Activated B cell treated with CpG ODN at 0.5 μM for 24 hours (primary cell): ENCODE measurements at regions not wholly inside any gene's neighbourhood (a gene's known extent, or its start where the extent isn't known, plus 50 kb on each side); places are given as distances from the start of the nearest gene placed in this dataset.

Experiments used
- ATAC-seq: fragments of 200-7000 bp; cut with Tn5 transposase; one replicate; pipeline ENCODE4 v1.10.0; 2021; ENCODE audit warnings: low read depth, mild to moderate bottlenecking, moderate library complexity
- CTCF ChIA-PET: fragments of 350-600 bp; sonication (Branson Sonifier 250); formaldehyde crosslinking; loops from one replicate; lab custom pipeline; 2021; ENCODE audit warnings: antibody characterized with exemption; lab: Charles Lee
- POLR2A ChIA-PET: fragments of 350-600 bp; sonication (Branson Sonifier 250); formaldehyde crosslinking; loops from one replicate; lab custom pipeline; 2021; ENCODE audit warnings: antibody characterized with exemption; lab: Charles Lee
- DNase-seq: peaks from one replicate; pipeline ENCODE4 v3.0.0; 2022
- H3K27ac Mint-ChIP-seq: one replicate; pipeline ENCODE4 v1.8.0; 2020; ENCODE audit warnings: mixed read lengths
- H3K27me3 Mint-ChIP-seq: one replicate; pipeline ENCODE4 v1.8.0; 2021; ENCODE audit warnings: mixed read lengths
- H3K36me3 Mint-ChIP-seq: one replicate; pipeline ENCODE4 v1.8.0; 2021; ENCODE audit warnings: low read depth, mixed read lengths
- H3K4me1 Mint-ChIP-seq: one replicate; pipeline ENCODE4 v1.8.0; 2021; ENCODE audit warnings: mixed read lengths
- H3K4me3 Mint-ChIP-seq: one replicate; pipeline ENCODE4 v1.8.0; 2020; ENCODE audit warnings: mild to moderate bottlenecking, mixed read lengths
- H3K9me3 Mint-ChIP-seq: one replicate; pipeline ENCODE4 v1.8.0; 2020; ENCODE audit warnings: mixed read lengths
- CTCF ChIP-seq: fragments of 200-600 bp; IDR thresholded peaks from one replicate; pipeline ENCODE4 v1.8.0; 2022; ENCODE audit warnings: antibody characterized with exemption, mild to moderate bottlenecking
- intact Hi-C: fragments of 100-400 bp; cut with micrococcal nuclease; formaldehyde crosslinking; loops from one replicate; pipeline ENCODE4 v1.15.1; 2024

- Mint-ChIP-seq H3K9me3 (no peaks in the 10 kb centered on the region), H3K4me3 (no peak overlapping the region), H3K4me1 (no peaks in the 10 kb centered on the region), H3K27ac (no peak overlapping the region), H3K36me3 (no peaks in the 10 kb centered on the region), H3K27me3 (peaks cover 4% of the 10 kb centered on the region)
- ChIA-PET POLR2A (no interaction called here), CTCF (no interaction called here)
- no peak for TF ChIP-seq CTCF
- DNase-seq (no peak), ATAC-seq (no peak)
- intact Hi-C loops: no loop called here
Measured at GRCh38 chr6:137689377-137689776, 177.7 kb upstream of the TNFAIP3 start.

DNA sequence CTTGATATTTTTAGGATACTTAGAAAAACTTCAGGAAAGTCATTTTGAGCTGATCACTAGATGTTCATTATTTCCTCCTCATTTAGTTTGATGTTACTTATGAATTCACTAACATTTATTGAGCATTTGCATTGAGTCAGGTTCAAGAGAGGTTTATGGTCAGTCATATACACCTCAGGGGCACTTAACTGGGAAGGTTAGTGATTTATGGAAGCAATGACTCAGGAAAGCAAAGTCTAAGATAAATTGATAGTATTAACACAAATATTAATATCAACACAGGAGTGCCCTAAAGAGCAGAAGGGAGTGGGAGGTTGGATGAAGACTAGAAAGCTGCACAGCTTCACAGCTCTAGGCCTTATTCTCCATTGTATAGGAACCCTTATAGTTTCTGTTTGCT is 177.0 kb upstream of the TNFAIP3 start:
- H3K27me3 Mint-ChIP-seq: peaks cover 4% of the 10 kb centered on the region
- DNase-seq (no peak), ATAC-seq (no peak)
- ChIA-PET POLR2A (no interaction called here), CTCF (no interaction called here)
- TF ChIP-seq CTCF: no peak
- H3K36me3 Mint-ChIP-seq: no peaks in the 10 kb centered on the region
- intact Hi-C loops: no loop called here
- H3K4me3 Mint-ChIP-seq: no peak overlapping the region
- no peak overlapping the region for H3K27ac Mint-ChIP-seq
- no peaks in the 10 kb centered on the region for H3K4me1 Mint-ChIP-seq
- H3K9me3 Mint-ChIP-seq: no peaks in the 10 kb centered on the region

DNA sequence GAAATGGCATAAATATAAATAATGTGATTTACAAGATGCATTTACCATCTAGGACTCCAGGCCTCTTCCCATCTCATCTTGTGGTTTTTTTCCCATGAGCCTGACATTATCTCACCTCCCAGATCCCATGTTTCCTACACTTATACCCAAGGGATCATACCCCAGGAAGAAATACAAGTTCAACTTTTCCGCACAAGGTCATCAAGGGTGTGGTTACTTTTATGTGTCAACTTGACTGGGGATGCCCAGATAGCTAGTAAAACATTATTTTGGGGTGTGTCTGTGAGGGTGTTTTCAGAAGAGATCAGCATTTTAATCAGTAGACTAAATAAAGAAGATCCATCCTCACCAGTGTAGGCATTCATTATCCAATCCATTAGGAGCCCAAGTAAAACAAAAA is 176.3 kb upstream of the TNFAIP3 start:
- intact Hi-C loops: no loop called here
- Mint-ChIP-seq H3K4me3 (no peak overlapping the region), H3K27ac (no peak overlapping the region), H3K9me3 (no peaks in the 10 kb centered on the region), H3K27me3 (peaks cover 9% of the 10 kb centered on the region), H3K36me3 (no peaks in the 10 kb centered on the region), H3K4me1 (no peaks in the 10 kb centered on the region)
- ATAC-seq (no peak), DNase-seq (no peak)
- TF ChIP-seq CTCF: no peak
- CTCF ChIA-PET: no interaction called here
- POLR2A ChIA-PET: no interaction called here

GRCh38 chr6:137692308-137692707 is 174.8 kb upstream of the TNFAIP3 start:
- intact Hi-C loops: no loop called here
- POLR2A ChIA-PET: no interaction called here
- Mint-ChIP-seq H3K27ac (no peak overlapping the region), H3K36me3 (no peaks in the 10 kb centered on the region), H3K4me1 (no peaks in the 10 kb centered on the region), H3K4me3 (no peak overlapping the region), H3K27me3 (peaks cover 5% of the 10 kb centered on the region), H3K9me3 (no peaks in the 10 kb centered on the region)
- TF ChIP-seq CTCF: no peak
- no peak for DNase-seq
- CTCF ChIA-PET: no interaction called here
- no peak for ATAC-seq

DNA sequence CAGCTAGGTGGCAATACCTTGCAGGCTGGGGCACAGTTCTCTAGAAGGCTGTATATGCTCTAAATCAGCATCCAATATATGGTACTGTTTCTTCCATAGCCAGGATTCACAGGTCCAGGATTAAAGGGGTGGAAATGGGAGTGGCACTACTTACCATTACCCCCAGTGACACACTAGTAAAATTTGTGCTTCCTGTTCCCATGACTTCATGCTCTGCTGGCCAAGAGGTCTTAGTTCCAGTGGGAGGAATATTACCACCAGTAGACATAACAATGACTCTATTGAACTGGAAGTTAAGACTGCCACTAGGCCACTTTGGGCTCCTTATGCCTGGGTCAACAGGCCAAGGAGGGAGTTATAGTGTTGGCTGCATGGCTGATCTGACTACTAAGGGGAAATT is 174.3 kb upstream of the TNFAIP3 start:
- TF ChIP-seq CTCF: no peak
- DNase-seq: no peak
- Mint-ChIP-seq H3K27me3 (peaks cover 5% of the 10 kb centered on the region), H3K27ac (no peak overlapping the region), H3K36me3 (no peaks in the 10 kb centered on the region), H3K4me1 (no peaks in the 10 kb centered on the region), H3K4me3 (no peak overlapping the region), H3K9me3 (no peaks in the 10 kb centered on the region)
- ATAC-seq: no peak
- ChIA-PET CTCF (no interaction called here), POLR2A (no interaction called here)
- intact Hi-C loops: no loop called here
